ENCODE measurements at regions not wholly inside any gene's neighbourhood (a gene's known extent, or its start where the extent isn't known, plus 50 kb on each side); places are given as distances from the start of the nearest gene placed in this dataset.

- Histone ChIP-seq H3K4me1 (ENCODE audit: insufficient read depth, low read length, severe bottlenecking) (no peaks in the 10 kb centered on the region), H3K9me2 (ENCODE audit: low read depth, low read length) (no peaks in the 10 kb centered on the region), H3K4me2 (ENCODE audit: low read length) (no peak overlapping the region), H4K20me1 (ENCODE audit: insufficient read depth, low read length) (no peaks in the 10 kb centered on the region), H3F3A (ENCODE audit: insufficient read depth, low read length) (no peaks in the 10 kb centered on the region), H3K36me3 (ENCODE audit: insufficient read depth, low read length) (no peaks in the 10 kb centered on the region), H2AFZ (ENCODE audit: low read length) (no peak overlapping the region), H3K4me3 (ENCODE audit: low read depth, low read length, poor library complexity, severe bottlenecking) (no peak overlapping the region), H3K27me3 (ENCODE audit: insufficient read depth, low read length) (no peaks in the 10 kb centered on the region), H3K79me2 (ENCODE audit: insufficient read depth, low read length) (no peaks in the 10 kb centered on the region), H3K9me3 (ENCODE audit: low read length) (no peaks in the 10 kb centered on the region), H3K27ac (ENCODE audit: low read depth, low read length, poor library complexity, severe bottlenecking) (no peak overlapping the region), H3K9ac (ENCODE audit: low read length) (no peak overlapping the region)
- TF ChIP-seq CTCF (IDR thresholded peaks at IDR 0.05; ENCODE audit: low read length) (no peak), EZH2 (IDR thresholded peaks at IDR 0.05; ENCODE audit: borderline replicate concordance, low read length) (no peak)
These were observed 142.7 kb downstream of the FOXD2 start for GRCh38 chr1:47580451-47580995.

- Histone ChIP-seq H3K4me3 (ENCODE audit: low read depth, low read length, poor library complexity, severe bottlenecking) (no peak overlapping the region), H3K79me2 (ENCODE audit: insufficient read depth, low read length) (no peaks in the 10 kb centered on the region), H2AFZ (ENCODE audit: low read length) (no peak overlapping the region), H3K4me1 (ENCODE audit: insufficient read depth, low read length, severe bottlenecking) (no peaks in the 10 kb centered on the region), H3F3A (ENCODE audit: insufficient read depth, low read length) (no peaks in the 10 kb centered on the region), H3K36me3 (ENCODE audit: insufficient read depth, low read length) (no peaks in the 10 kb centered on the region), H3K27ac (ENCODE audit: low read depth, low read length, poor library complexity, severe bottlenecking) (no peak overlapping the region), H3K9ac (ENCODE audit: low read length) (no peak overlapping the region), H3K9me2 (ENCODE audit: low read depth, low read length) (no peaks in the 10 kb centered on the region), H3K27me3 (ENCODE audit: insufficient read depth, low read length) (no peaks in the 10 kb centered on the region), H3K4me2 (ENCODE audit: low read length) (no peak overlapping the region), H4K20me1 (ENCODE audit: insufficient read depth, low read length) (no peaks in the 10 kb centered on the region), H3K9me3 (ENCODE audit: low read length) (no peaks in the 10 kb centered on the region)
- TF ChIP-seq EZH2 (IDR thresholded peaks at IDR 0.05; ENCODE audit: borderline replicate concordance, low read length) (no peak), CTCF (IDR thresholded peaks at IDR 0.05; ENCODE audit: low read length) (no peak)
These were observed 145.2 kb downstream of the FOXD2 start for GRCh38 chr1:47582891-47583608.

DNA sequence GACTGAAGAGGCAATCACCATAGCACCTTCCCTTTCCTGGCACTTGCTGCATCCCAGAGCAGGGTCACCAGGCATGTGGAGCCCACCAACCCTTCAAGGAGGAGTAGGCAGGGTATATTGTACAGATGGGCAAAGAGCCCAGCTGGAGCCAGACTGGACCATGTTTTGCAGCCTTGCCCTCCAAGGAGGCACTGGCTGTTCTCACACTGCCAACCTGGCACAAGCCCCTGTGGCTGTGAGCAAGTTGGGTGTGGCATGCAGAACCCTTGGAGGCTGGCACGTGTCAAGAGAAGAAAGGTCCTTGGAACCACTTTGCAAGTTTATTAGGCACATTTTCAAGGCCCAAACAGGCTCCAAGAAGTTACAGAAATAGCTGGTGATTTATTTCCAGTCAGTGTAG is 146.4 kb downstream of the FOXD2 start:
- Histone ChIP-seq H3K27ac (ENCODE audit: low read depth, low read length, poor library complexity, severe bottlenecking) (no peak overlapping the region), H3K9ac (ENCODE audit: low read length) (no peak overlapping the region), H3K4me3 (ENCODE audit: low read depth, low read length, poor library complexity, severe bottlenecking) (no peak overlapping the region), H4K20me1 (ENCODE audit: insufficient read depth, low read length) (no peaks in the 10 kb centered on the region), H2AFZ (ENCODE audit: low read length) (no peak overlapping the region), H3K79me2 (ENCODE audit: insufficient read depth, low read length) (no peaks in the 10 kb centered on the region), H3K9me3 (ENCODE audit: low read length) (no peaks in the 10 kb centered on the region), H3F3A (ENCODE audit: insufficient read depth, low read length) (no peaks in the 10 kb centered on the region), H3K4me2 (ENCODE audit: low read length) (no peak overlapping the region), H3K4me1 (ENCODE audit: insufficient read depth, low read length, severe bottlenecking) (no peaks in the 10 kb centered on the region), H3K27me3 (ENCODE audit: insufficient read depth, low read length) (no peaks in the 10 kb centered on the region), H3K9me2 (ENCODE audit: low read depth, low read length) (no peaks in the 10 kb centered on the region), H3K36me3 (ENCODE audit: insufficient read depth, low read length) (no peaks in the 10 kb centered on the region)
- TF ChIP-seq CTCF (IDR thresholded peaks at IDR 0.05; ENCODE audit: low read length) = no peak
- no peak for TF ChIP-seq EZH2 (IDR thresholded peaks at IDR 0.05; ENCODE audit: borderline replicate concordance, low read length)

Data from OCI-LY1 (cell line).